Vagina (tissue), 2 donors: ENCODE measurements at regions not wholly inside any gene's neighbourhood (a gene's known extent, or its start where the extent isn't known, plus 50 kb on each side); places are given as distances from the start of the nearest gene placed in this dataset.
"Not testable (repeated sequence)": the region's sequence is repeated elsewhere in the genome, so short reads cannot be mapped to it uniquely, and the experiment has no call there.

Experiments used
- DNase-seq, 2 donors: peaks; one replicate each; pipeline ENCODE4 v3.0.0-alpha.2; 2017; ENCODE audit errors: extremely low spot score in 2 of 2
- H3K27ac ChIP-seq: fragments of 200-600 bp; sonication (generic); one replicate; pipeline ENCODE4 v1.5.1; 2019
- H3K27me3 ChIP-seq: fragments of 200-600 bp; sonication (generic); one replicate; pipeline ENCODE4 v1.5.1; 2019
- H3K36me3 ChIP-seq, 2 donors: fragments of 200-600 bp; sonication (generic); one replicate each; pipeline ENCODE4 v1.5.1; 2017 to 2019
- H3K4me1 ChIP-seq: fragments of 200-600 bp; sonication (generic); one replicate; pipeline ENCODE4 v1.5.1; 2019
- H3K4me3 ChIP-seq, 2 donors: fragments of 200-600 bp; sonication (generic); 1 replicate in 1 of 2; 2 replicates in 1 of 2; pipeline ENCODE4 v1.5.1; 2016 to 2019
- H3K9me3 ChIP-seq: fragments of 200-600 bp; sonication (generic); one replicate; pipeline ENCODE4 v1.5.1; 2019
- POLR2A ChIP-seq, 2 donors: fragments of 450-650 bp; IDR thresholded peaks; one replicate each; pipeline ENCODE4 v1.6.1; 2017; ENCODE audit warnings: antibody characterized with exemption in 2 of 2, mild to moderate bottlenecking in 2 of 2, moderate library complexity in 2 of 2
- POLR2AphosphoS5 ChIP-seq, 2 donors: sonication (generic); formaldehyde crosslinking; IDR thresholded peaks; one replicate each; pipeline ENCODE4 v1.9.0; 2017; ENCODE audit warnings: antibody characterized with exemption in 2 of 2, mild to moderate bottlenecking in 2 of 2, low read depth in 1 of 2; ENCODE audit not compliant: insufficient read depth in 1 of 2
- intact Hi-C: fragments of 100-400 bp; cut with DNase I; formaldehyde crosslinking; loops from one replicate; pipeline ENCODE4 v1.15.1; 2023
- TF ChIP-seq, protein P1 (sequence below), 3 experiments: fragments of 450-650 bp in 2 of 3; fragments of 200-600 bp in 1 of 3; sonication (generic) in 1 of 3; IDR thresholded peaks; one replicate each; pipeline ENCODE4 v1.5.1; 2017 to 2019; ENCODE audit warnings: antibody characterized with exemption in 3 of 3, mild to moderate bottlenecking in 2 of 3, moderate library complexity in 2 of 3

DNA sequence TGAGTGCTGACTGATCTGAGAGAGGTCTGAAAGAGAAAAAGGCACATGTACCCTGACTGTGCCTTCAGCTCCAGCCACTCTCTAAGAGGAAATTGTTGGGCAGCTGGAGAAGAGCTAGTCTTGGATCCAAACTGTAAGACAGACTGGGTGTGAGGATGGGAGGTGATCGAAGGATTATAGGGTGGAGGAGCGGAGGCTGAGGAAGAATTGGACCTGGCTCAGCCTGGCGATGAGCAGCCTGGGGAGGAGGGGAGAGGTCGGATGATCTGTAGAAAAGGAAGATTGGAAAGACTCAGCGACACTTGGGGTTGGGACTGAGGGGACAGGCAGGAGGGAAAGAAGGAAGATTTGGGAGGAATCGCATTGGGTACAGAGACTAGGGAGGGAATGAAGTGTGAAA, 98.6 kb upstream of the SLC25A48 start:
- no peaks in the 10 kb centered on the region for H3K4me1 ChIP-seq
- intact Hi-C loops: no loop called here
- no peaks in the 10 kb centered on the region for H3K9me3 ChIP-seq
- TF ChIP-seq, protein P1, sequence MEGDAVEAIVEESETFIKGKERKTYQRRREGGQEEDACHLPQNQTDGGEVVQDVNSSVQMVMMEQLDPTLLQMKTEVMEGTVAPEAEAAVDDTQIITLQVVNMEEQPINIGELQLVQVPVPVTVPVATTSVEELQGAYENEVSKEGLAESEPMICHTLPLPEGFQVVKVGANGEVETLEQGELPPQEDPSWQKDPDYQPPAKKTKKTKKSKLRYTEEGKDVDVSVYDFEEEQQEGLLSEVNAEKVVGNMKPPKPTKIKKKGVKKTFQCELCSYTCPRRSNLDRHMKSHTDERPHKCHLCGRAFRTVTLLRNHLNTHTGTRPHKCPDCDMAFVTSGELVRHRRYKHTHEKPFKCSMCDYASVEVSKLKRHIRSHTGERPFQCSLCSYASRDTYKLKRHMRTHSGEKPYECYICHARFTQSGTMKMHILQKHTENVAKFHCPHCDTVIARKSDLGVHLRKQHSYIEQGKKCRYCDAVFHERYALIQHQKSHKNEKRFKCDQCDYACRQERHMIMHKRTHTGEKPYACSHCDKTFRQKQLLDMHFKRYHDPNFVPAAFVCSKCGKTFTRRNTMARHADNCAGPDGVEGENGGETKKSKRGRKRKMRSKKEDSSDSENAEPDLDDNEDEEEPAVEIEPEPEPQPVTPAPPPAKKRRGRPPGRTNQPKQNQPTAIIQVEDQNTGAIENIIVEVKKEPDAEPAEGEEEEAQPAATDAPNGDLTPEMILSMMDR (IDR thresholded peaks at IDR 0.05): no peak
- TF ChIP-seq POLR2AphosphoS5 (IDR thresholded peaks at IDR 0.05; ENCODE audit: insufficient read depth in 1 of 2, low read depth in 1 of 2) (no peak), POLR2A (IDR thresholded peaks at IDR 0.05) (no peak)
- H3K27me3 ChIP-seq: no peaks in the 10 kb centered on the region
- H3K36me3 ChIP-seq: no peaks in the 10 kb centered on the region
- H3K27ac ChIP-seq: no peak overlapping the region
- DNase-seq: peak; percentile 22 to 40
- no peak overlapping the region for H3K4me3 ChIP-seq

DNA sequence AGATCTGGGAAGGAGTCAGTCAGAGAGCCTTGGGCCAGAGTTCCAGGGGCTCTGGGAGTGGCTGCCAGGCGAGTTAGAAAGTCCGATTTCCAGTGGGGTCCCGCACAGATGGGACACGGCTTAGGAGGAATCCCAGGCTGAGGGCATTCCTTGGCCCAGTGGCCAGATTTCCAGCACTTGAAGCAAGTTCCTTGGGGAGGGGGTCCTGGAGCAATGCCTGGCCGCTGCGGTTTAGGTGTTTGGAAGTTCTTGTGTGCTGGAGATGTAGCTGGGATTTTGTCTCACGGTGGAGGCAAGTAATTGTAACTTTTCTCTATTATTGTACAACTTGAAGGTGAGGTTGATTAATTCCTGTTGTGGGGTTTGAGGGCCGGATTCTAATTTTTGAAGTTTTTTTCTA, 99.5 kb upstream of the SLC25A48 start:
- H3K27me3 ChIP-seq, H3K27ac ChIP-seq, intact Hi-C loops, H3K9me3 ChIP-seq, H3K4me3 ChIP-seq, H3K4me1 ChIP-seq, H3K36me3 ChIP-seq: not testable (repeated sequence)
- peak in 1 of 2 donors; percentile 28 for DNase-seq

DNA sequence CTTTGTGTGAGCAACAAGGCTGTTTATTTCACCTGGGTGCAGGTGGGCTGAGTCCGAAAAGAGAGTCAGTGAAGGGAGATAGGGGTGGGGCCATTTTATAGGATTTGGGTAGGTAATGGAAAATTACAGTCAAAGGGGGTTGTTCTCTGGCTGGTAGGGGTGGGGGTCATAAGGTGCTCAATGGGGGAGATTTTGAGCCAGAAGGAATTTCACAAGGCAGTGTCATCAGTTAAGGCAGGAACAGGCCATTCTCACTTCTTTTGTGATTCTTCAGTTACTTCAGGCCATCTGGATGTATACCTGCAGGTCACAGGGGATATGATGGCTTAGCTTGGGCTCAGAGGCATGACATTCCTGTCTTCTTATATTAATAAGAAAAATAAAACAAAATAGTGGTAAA, 103.4 kb upstream of the SLC25A48 start:
- H3K27me3 ChIP-seq, DNase-seq, H3K4me3 ChIP-seq, H3K27ac ChIP-seq, H3K4me1 ChIP-seq, H3K36me3 ChIP-seq, H3K9me3 ChIP-seq, intact Hi-C loops: not testable (repeated sequence)

DNA sequence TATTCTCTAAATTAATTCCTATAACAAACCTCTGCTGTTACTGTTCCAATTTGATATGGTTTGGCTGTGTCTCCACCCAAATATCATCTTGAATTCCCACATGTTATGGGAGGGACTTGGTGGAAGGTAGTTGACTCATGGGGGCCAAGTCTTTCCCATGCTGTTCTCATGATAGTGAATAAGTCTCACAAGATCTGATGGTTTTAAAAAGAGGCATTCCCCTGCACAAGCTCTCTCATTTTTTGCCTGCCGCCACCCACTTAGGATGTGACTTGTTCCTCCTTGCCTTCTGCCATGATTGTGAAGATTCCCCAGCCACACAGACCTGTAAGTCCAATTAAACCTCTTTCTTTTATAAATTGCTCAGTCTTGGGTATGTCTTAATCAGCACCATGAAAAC, 104.3 kb upstream of the SLC25A48 start:
- H3K27ac ChIP-seq, H3K36me3 ChIP-seq, H3K9me3 ChIP-seq, DNase-seq, H3K27me3 ChIP-seq, intact Hi-C loops, H3K4me1 ChIP-seq, H3K4me3 ChIP-seq: not testable (repeated sequence)

DNA sequence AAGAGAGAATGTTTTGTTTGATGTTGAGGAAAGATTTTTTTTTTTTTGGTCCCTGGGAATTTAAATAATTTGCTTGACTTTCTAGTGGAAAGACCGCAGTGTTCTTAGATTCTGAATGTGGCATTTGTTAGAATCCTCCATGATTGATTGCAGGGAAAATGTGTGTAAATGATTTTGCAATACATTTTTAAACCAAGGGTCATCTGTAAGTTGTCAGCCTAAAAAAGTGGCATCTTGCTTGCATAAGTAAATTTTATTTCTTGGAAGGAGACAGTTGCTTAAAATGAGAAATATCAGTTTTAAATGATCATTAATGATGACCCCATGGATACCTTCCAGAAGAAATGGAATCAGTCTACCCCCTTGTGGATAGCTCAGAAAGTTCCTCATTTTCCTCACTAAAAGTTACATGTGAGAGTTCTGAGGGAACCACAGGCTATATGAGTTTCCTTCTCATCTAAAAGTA, 105.1 kb upstream of the SLC25A48 start:
- no peak overlapping the region for H3K4me3 ChIP-seq
- no peak for DNase-seq
- no peaks in the 10 kb centered on the region for H3K9me3 ChIP-seq
- H3K4me1 ChIP-seq: peaks cover 9% of the 10 kb centered on the region
- H3K36me3 ChIP-seq: no peaks in the 10 kb centered on the region
- TF ChIP-seq POLR2AphosphoS5 (IDR thresholded peaks at IDR 0.05; ENCODE audit: insufficient read depth in 1 of 2, low read depth in 1 of 2) (no peak), POLR2A (IDR thresholded peaks at IDR 0.05) (no peak)
- TF ChIP-seq, protein P1 (IDR thresholded peaks at IDR 0.05): peak in 1 of 3 experiments; percentile 27
- no peaks in the 10 kb centered on the region for H3K27me3 ChIP-seq
- H3K27ac ChIP-seq: peak overlapping the region; percentile 27
- intact Hi-C loops: no loop called here

DNA sequence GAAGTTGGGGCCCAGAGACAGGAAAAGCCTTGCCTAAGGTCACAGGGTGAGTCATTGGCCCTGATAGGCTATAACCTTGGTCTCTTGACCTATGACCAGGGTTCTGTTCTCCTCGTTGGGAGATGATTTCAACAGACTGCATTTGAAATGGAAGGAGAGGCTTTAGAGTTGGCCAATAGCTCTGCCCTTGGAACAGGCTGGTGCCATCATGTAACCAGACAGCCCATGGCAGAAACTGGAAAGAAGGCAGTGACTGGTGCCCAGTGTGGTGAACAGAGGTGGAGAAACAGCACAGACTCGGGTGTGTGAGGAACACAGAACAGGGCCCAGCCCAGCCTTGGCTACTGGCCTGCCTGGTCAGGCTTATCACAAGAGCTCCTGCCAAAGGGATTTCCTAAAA, 109.8 kb upstream of the SLC25A48 start:
- intact Hi-C loops: no loop called here
- no peak for DNase-seq
- H3K36me3 ChIP-seq: no peaks in the 10 kb centered on the region

More for the DNA sequence above, 109.8 kb upstream of the SLC25A48 start:
- Histone ChIP-seq H3K4me1 (peaks cover 7% of the 10 kb centered on the region), H3K27ac (no peak overlapping the region), H3K9me3 (no peaks in the 10 kb centered on the region), H3K4me3 (no peak overlapping the region), H3K27me3 (no peaks in the 10 kb centered on the region)
- TF ChIP-seq POLR2A (IDR thresholded peaks at IDR 0.05): no peak
- TF ChIP-seq, protein P1 (IDR thresholded peaks at IDR 0.05): no peak
- no peak for TF ChIP-seq POLR2AphosphoS5 (IDR thresholded peaks at IDR 0.05; ENCODE audit: insufficient read depth in 1 of 2, low read depth in 1 of 2)
